HCT116 (cell line): ENCODE measurements at regions not wholly inside any gene's neighbourhood (a gene's known extent, or its start where the extent isn't known, plus 50 kb on each side); places are given as distances from the start of the nearest gene placed in this dataset.

Experiments
- CBX3 ChIP-seq: IDR thresholded peaks from 2 replicates; pipeline ENCODE4 v1.6.1; 2012; ENCODE audit warnings: low read depth
- CTCF ChIP-seq, 3 experiments: fragments of 200-600 bp in 1 of 3; sonication (generic) in 1 of 3; IDR thresholded peaks in 2 of 3; conservative IDR thresholded peaks in 1 of 3; 2 replicates each; pipeline ENCODE4 v1.5.1; 2012 to 2017; ENCODE audit warnings: low read depth in 2 of 3, low read length in 2 of 3, antibody characterized with exemption in 1 of 3, borderline replicate concordance in 1 of 3, control low read depth in 1 of 3, mild to moderate bottlenecking in 1 of 3, mixed read lengths in 1 of 3, mixed run types in 1 of 3, moderate library complexity in 1 of 3; ENCODE audit not compliant: insufficient read depth in 1 of 3
- EZH2 ChIP-seq: fragments of 200-600 bp; sonication (generic); IDR thresholded peaks from 2 replicates; pipeline ENCODE4 v1.6.1; 2017; ENCODE audit warnings: antibody characterized with exemption, mixed run types
- POLR2A ChIP-seq: IDR thresholded peaks from 2 replicates; pipeline ENCODE4 v1.7.0; 2011; ENCODE audit warnings: borderline replicate concordance; ENCODE audit not compliant: insufficient read depth, insufficient read length; ENCODE audit errors: extremely low read depth
- POLR2AphosphoS5 ChIP-seq: IDR thresholded peaks from 2 replicates; pipeline ENCODE4 v1.6.1; 2011; ENCODE audit warnings: mild to moderate bottlenecking, low read depth, low read length, moderate library complexity
- ZBTB33 ChIP-seq: IDR thresholded peaks from 2 replicates; pipeline ENCODE4 v1.6.1; 2011; ENCODE audit warnings: mild to moderate bottlenecking, low read length, moderate library complexity; ENCODE audit not compliant: insufficient replicate concordance; ENCODE audit errors: extremely low read depth

GRCh38 chr4:19230906-19231545 is 1020.7 kb upstream of the SLIT2 start:
- TF ChIP-seq POLR2A (no peak), POLR2AphosphoS5 (no peak), CTCF (IDR thresholded peaks at IDR 0.05 in 2 of 3, conservative IDR thresholded peaks at IDR 0.05 in 1 of 3; ENCODE audit: borderline replicate concordance in 1 of 3, insufficient read depth in 1 of 3, low read depth in 2 of 3, low read length in 2 of 3) (no peak), EZH2 (no peak), ZBTB33 (no peak), CBX3 (no peak)
